PC-9 (cell line): ENCODE measurements at regions not wholly inside any gene's neighbourhood (a gene's known extent, or its start where the extent isn't known, plus 50 kb on each side); places are given as distances from the start of the nearest gene placed in this dataset.

ENCODE experiments used
- EZH2 ChIP-seq: fragments of 200-600 bp; sonication (generic); IDR thresholded peaks from 2 replicates; pipeline ENCODE4 v1.8.0; 2017; ENCODE audit warnings: antibody characterized with exemption, low read depth
- TF ChIP-seq, protein P1 (sequence below): fragments of 200-600 bp; sonication (generic); conservative IDR thresholded peaks from 2 replicates; pipeline ENCODE4 v1.6.1; 2017; ENCODE audit warnings: mixed run types, antibody characterized with exemption, mild to moderate bottlenecking, moderate library complexity

DNA sequence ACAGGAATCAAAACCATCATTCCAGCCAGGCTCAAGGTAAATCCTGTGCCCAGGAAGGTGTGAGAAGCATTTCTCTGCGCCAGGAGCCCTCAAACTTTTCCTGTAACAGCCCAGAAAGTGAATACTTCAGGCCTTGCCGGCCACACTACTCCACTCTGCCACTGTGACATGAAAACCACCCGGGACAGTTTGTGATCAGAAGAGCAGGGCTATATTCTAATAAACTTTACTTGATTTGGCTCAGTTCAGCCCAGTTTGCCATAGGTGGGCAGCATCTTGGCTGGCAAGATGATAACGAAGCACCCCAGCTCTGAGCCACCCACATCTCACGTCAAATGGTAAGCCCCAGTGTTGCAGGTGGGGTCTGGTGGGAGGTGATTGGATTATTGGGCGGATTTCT, 249.4 kb downstream of the DLL1 start:
- no peak for TF ChIP-seq EZH2
- TF ChIP-seq, protein P1, sequence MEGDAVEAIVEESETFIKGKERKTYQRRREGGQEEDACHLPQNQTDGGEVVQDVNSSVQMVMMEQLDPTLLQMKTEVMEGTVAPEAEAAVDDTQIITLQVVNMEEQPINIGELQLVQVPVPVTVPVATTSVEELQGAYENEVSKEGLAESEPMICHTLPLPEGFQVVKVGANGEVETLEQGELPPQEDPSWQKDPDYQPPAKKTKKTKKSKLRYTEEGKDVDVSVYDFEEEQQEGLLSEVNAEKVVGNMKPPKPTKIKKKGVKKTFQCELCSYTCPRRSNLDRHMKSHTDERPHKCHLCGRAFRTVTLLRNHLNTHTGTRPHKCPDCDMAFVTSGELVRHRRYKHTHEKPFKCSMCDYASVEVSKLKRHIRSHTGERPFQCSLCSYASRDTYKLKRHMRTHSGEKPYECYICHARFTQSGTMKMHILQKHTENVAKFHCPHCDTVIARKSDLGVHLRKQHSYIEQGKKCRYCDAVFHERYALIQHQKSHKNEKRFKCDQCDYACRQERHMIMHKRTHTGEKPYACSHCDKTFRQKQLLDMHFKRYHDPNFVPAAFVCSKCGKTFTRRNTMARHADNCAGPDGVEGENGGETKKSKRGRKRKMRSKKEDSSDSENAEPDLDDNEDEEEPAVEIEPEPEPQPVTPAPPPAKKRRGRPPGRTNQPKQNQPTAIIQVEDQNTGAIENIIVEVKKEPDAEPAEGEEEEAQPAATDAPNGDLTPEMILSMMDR, result no peak
